ENCODE measurements at regions not wholly inside any gene's neighbourhood (a gene's known extent, or its start where the extent isn't known, plus 50 kb on each side); places are given as distances from the start of the nearest gene placed in this dataset.

- Histone ChIP-seq H3K27ac (ENCODE audit: low read length) (no peak overlapping the region), H3K4me3 (ENCODE audit: low read length) (no peak overlapping the region), H2AFZ (ENCODE audit: low read depth, low read length) (no peak overlapping the region), H3K9ac (ENCODE audit: low read length) (no peak overlapping the region), H3K9me3 (ENCODE audit: low read length) (peaks cover under 1% of the 10 kb centered on the region), H3K4me2 (ENCODE audit: low read length) (no peak overlapping the region), H4K20me1 (ENCODE audit: insufficient read depth) (no peaks in the 10 kb centered on the region), H3K27me3 (ENCODE audit: insufficient read depth, low read depth, low read length) (no peaks in the 10 kb centered on the region), H3K36me3 (ENCODE audit: insufficient read depth, low read length) (no peaks in the 10 kb centered on the region), H3K79me2 (replicated peaks; ENCODE audit: insufficient read depth, low read length) (no peaks in the 10 kb centered on the region), H3K9me2 (ENCODE audit: insufficient read depth, low read length) (no peaks in the 10 kb centered on the region), H3F3A (ENCODE audit: insufficient read depth, low read length, poor library complexity, severe bottlenecking) (no peaks in the 10 kb centered on the region)
- no peak for TF ChIP-seq MXI1 (conservative IDR thresholded peaks at IDR 0.05; ENCODE audit: poor library complexity, severe bottlenecking)
These were observed 237.6 kb upstream of the NDN start for GRCh38 chr15:23924686-23925085.

GRCh38 chr15:23954931-23955330 lies 267.8 kb upstream of the NDN start:
- Histone ChIP-seq H3K36me3 (ENCODE audit: insufficient read depth, low read length) (no peaks in the 10 kb centered on the region), H3K79me2 (replicated peaks; ENCODE audit: insufficient read depth, low read length) (no peaks in the 10 kb centered on the region), H3K27me3 (ENCODE audit: insufficient read depth, low read depth, low read length) (no peaks in the 10 kb centered on the region), H2AFZ (ENCODE audit: low read depth, low read length) (no peak overlapping the region), H3K4me3 (ENCODE audit: low read length) (no peak overlapping the region), H3K9me2 (ENCODE audit: insufficient read depth, low read length) (no peaks in the 10 kb centered on the region), H3F3A (ENCODE audit: insufficient read depth, low read length, poor library complexity, severe bottlenecking) (no peaks in the 10 kb centered on the region), H3K4me2 (ENCODE audit: low read length) (no peak overlapping the region), H4K20me1 (ENCODE audit: insufficient read depth) (no peaks in the 10 kb centered on the region), H3K27ac (ENCODE audit: low read length) (no peak overlapping the region), H3K9me3 (ENCODE audit: low read length) (no peaks in the 10 kb centered on the region), H3K9ac (ENCODE audit: low read length) (no peak overlapping the region)
- TF ChIP-seq EZH2 (IDR thresholded peaks at IDR 0.05; ENCODE audit: borderline replicate concordance, insufficient read depth, low read length, poor library complexity, severe bottlenecking) = no peak
- TF ChIP-seq SMC3 (conservative IDR thresholded peaks at IDR 0.05; ENCODE audit: poor library complexity) = no peak
- no peak for TF ChIP-seq TAF1 (IDR thresholded peaks at IDR 0.05; ENCODE audit: low read depth)
- no peak for TF ChIP-seq POLR2AphosphoS5 (IDR thresholded peaks at IDR 0.05)
- no peak for TF ChIP-seq CTCF (IDR thresholded peaks at IDR 0.05; ENCODE audit: poor library complexity, severe bottlenecking)
- TF ChIP-seq REST (IDR thresholded peaks at IDR 0.05; ENCODE audit: borderline replicate concordance) = no peak
- no peak for TF ChIP-seq MXI1 (conservative IDR thresholded peaks at IDR 0.05; ENCODE audit: poor library complexity, severe bottlenecking)
- no peak for TF ChIP-seq RAD21 (conservative IDR thresholded peaks at IDR 0.05)
- no peak for TF ChIP-seq EP300 (conservative IDR thresholded peaks at IDR 0.05; ENCODE audit: poor library complexity, severe bottlenecking)

Measured in neural cell (in vitro differentiated cells).